Activated T-helper 1 cell treated with anti-CD3 and anti-CD28 coated beads, Interleukin-2, amount 50 U/mL, for 16 hours (primary cell): ENCODE measurements at regions not wholly inside any gene's neighbourhood (a gene's known extent, or its start where the extent isn't known, plus 50 kb on each side); places are given as distances from the start of the nearest gene placed in this dataset.

Experiments
- DNase-seq, 2 donors: peaks; one replicate each; pipeline ENCODE4 v3.0.0-alpha.2; 2020; ENCODE audit warnings: low read depth in 1 of 2, low spot score in 1 of 2

DNA sequence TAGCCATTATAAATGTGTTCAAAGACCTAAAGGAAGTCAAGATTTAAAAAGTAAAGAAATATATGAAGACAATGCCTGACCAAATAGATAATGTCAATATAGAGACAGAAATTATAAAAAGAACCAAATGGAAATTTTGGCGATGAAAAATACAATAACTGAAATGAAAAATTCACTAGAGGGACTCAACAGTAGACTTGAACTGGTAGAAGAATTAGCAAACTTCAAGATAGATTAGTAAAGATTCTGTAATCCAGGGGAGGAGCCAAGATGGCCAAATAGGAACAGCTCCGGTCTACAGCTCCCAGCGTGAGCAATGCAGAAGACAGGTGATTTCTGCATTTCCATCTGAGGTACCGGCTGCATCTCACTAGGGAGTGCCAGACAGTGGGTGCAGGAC, 433.2 kb downstream of the HINT1 start:
- no peak for DNase-seq

DNA sequence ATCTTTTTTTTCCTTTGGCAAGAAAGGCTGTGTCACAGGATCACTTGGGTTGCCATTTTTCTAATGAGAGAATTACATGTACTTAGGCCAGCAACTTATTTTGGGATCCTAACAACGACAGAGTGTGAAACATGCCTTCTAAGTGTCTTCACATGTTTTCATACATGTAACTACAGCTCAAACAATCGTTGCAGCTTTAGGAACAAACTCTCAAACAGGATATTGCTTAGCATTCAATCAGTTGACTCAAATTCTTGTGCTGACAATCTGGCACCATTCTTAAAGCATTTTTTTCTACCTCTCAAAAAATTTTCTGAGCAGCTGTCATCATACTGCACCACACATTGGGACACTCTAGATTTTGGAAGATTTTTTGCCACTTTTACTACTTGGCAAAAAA, 435.5 kb downstream of the HINT1 start:
- no peak for DNase-seq

DNA sequence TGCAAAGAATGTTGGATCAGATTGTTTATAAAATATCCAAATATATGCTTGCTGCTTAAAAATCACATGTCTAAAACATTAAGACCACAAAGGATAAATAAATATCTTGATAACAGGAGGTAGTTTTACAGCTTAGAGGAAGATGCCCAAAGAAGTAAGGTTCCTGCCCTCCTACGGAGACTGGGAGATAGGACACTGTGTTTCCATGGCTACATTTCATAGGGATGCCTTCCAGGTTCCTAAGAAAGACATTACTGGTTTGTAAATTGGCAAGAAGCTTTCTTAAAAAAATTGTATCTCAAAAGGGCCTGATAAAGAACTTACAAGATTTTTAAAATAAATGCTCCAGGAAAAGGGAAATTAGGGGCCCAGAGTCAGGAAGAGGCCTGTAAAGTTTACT, 437.2 kb downstream of the HINT1 start:
- DNase-seq, result no peak

DNA sequence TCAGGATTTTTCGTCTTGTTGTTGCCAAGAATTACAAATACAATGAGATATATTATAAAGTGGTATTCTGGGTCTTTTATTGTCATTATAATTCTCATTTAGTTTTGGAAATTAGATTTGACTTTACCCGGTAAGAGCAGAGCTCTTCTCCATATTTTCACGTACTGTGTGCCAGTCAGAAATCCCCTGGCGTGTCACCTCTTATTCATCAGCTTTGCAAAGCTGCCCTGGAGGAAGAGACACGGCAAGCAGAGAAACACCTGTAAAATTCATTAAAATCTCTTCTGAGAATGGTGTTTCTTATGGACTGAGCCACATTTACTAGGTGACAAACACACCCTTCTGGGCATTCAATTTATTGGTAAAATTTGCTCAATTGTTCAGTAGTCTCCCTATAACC, 440.4 kb downstream of the HINT1 start:
- no peak for DNase-seq

GRCh38 chr5:130720355-130720754, 444.7 kb downstream of the HINT1 start:
- DNase-seq, result no peak

- no peak for DNase-seq
These were observed 449.5 kb downstream of the HINT1 start for GRCh38 chr5:130715541-130715940.

- DNase-seq, result no peak
These were observed 450.9 kb downstream of the HINT1 start for GRCh38 chr5:130714200-130714599.

DNA sequence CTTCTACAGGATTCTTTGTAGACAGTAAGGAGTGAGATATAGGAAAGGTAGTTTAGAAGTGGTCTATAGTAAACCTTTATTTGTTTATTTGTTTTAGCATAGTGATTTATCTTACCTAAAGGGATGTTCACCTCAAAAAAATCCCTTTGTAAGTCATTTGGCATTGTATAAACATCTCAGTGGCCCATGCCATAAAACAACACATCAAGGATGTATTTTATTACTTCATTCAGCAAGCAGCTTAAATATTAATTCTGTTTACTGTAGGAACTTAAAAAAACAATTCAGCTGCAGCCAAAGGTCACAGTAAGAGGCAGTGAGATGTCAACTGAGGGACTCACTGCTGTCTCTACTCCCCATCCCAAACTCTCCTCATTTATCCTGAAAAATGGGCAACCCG, 452.7 kb downstream of the HINT1 start:
- no peak for DNase-seq

DNA sequence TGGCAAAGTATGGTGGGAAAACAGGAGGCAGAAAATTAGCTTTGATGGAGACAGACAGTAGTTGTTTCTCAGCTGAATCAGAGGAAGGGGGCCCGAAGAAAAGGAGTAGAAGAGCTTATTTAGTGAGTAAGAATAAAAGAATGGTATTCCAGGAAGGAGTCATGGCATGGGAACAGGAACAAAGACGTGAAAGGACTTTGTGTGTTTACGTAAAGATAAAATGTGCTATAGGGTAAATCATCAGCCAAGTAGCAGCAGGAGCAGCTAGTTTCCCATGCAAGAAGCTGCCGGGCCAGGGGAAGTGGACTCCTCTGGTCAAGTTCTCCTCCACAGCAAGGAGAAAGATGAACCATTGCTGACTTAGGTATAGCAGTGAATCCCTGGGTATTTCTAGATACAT, 454.5 kb downstream of the HINT1 start:
- no peak for DNase-seq

- no peak for DNase-seq
These were observed 456.3 kb downstream of the HINT1 start for GRCh38 chr5:130708754-130709153.

DNA sequence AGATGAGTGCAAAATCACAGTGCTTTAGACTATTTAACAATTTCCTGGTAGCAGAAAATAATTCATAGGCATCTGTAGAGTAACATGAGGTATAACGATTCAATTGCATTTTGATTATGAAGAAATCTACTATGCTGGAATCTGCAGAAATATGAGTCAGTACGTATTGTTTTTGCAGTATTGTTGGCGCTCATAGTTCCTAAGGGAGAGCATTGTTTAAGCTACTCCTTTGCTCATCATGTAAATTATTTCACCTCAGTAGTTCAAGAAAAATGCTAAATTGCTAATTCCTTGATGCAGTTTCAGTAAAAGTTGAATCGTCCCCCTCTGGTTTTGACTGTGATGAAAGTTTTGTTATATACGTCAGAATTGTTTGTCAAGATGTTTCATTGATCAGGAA, 458.4 kb downstream of the HINT1 start:
- DNase-seq, result no peak

DNA sequence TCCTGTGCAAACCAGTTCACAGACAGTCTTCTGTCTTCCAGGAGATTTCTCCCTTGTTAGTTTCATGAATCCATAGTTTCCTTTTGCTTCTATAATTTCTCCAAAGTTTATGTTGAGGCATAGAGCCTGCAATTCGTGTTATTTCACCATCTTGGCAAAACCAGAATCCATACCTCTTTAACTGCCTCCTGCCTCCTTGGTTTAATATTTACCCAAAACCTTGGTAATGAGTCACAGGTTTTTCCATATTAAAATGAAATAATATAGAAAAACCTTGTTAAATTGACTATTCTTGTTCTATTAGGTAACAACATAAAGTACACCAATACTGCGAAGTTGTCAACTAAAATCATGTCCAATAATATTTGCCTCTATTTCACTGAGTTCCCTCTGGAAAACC, 459.7 kb downstream of the HINT1 start:
- no peak for DNase-seq

DNA sequence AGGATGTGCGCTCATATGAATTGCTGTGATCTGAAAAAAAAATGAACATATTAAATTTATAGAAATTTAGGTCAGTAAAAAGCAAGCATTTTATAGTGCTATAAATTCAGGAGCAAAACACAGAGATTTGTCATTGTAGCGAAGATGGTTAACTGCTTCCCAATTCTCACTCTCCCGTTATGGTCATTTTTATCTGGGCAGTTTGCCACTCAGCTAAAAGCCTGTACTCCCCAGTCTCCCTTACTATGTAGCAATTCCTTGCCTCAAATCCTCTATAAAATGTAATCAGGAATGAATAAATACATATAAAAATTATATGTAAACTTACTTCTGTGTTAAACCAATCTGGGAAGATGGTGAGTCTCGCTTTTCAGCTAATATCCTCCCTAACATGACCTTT, 471.5 kb downstream of the HINT1 start:
- no peak for DNase-seq

GRCh38 chr5:130692770-130693169, 472.3 kb downstream of the HINT1 start:
- DNase-seq, result no peak

- DNase-seq, result no peak
These were observed 475.2 kb downstream of the HINT1 start for GRCh38 chr5:130689831-130690230.

DNA sequence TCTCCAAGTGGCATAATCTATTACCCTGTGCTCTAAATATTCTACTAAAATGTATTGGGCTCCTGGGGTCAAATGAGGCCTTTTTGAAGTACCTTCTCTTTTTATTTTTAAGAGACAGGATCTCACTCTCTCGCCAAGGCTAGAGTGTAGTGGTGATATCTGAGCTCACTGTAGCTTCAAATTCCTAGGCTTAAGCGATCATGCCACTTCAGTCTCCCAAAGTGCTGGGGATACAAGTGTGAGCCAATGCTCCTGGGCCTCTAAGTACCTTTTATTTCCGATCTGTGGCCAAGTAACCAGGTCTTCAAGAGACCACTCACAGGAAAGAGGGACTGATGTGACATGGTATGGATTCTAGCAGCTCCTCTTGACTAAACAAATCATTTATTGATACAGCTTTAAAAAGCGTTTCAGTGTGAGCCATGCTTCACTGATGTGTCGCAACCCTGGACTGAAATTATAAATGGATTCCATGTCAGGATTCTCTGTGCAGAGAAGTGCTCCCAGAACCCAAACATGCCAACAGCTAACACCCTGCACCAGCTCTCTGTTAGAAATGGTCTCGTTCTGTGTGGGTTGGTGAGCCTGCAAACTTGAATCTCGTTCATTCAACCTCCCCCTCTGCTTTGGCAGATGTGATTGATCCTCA, 477.8 kb downstream of the HINT1 start:
- DNase-seq, result no peak

GRCh38 chr5:130678637-130679036, 486.4 kb downstream of the HINT1 start:
- no peak for DNase-seq

DNA sequence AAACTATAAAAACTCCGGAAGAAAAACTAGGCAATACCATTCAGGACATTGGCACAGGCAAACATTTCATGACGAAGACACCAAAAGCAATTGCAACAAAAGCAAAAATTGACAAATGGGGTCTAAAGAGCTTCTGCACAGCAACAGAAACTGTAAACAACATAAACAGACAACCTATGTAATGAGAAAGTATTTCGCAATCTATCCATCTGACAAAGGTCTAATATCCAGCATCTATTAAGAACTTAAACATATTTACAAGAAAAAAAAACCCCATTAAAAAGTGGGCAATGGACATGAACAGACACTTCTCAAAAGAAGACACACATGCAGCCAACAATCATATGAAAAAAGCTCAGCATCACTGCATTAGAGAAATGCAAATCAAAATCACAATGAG, 498.6 kb downstream of the HINT1 start:
- DNase-seq, result no peak

DNA sequence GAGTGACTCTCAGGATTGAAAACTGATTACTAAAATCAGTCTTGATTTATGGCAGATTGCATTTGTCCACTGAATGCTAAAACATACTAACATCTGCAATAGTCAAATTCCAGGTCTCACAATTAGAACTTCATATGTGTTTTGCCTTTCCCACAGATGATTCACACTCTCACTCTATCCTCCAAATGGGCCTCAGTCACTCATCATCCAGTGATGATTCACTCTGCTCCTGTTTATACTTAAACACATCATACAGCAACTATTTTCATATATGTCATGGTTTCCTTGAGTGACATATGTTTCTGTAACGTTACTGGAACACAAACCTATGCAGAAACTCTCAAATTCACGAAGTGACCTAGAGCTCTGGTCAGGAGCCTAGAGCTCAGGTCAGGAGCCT, 512.9 kb downstream of the HINT1 start:
- no peak for DNase-seq

DNA sequence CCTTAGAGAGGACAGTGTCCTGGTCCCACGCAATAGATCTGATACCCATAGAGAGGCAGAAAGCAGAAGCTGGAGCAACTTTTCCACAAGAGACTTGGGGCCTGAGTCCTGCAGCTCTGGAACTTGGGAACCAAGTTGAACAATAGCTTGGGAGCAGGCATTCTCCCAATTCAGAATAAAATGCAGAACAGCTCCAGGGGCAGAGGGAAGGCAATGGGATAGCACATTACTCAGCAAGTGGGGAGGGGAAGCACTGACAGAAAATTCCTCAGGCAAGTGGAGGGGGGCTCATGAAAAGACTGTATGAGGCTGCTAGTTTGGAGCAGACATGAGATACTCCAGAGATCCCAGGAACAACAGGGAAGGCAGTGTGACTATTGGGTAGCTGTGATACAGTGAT, 513.6 kb downstream of the HINT1 start:
- DNase-seq, result no peak

DNA sequence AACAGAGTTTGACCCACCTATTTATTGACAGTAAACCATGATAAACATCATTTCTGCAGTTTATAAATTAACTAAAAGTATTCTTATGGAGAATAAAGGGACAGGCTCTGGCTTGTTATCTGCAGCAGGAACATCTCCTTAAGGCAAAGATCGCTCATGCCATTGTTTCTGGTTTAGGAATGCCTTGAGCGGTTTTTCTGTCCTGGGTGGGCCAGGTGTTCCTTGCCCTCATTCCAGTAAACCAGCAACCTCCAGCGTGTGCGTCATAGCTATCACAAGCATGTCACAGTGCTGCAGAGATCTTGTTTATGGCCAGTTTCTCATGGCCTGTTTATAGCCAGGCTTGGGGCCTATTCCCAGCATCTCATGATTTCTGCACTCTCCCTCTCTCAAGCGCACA, 521.7 kb downstream of the HINT1 start:
- no peak for DNase-seq

GRCh38 chr5:130642461-130642860, 522.6 kb downstream of the HINT1 start:
- DNase-seq, result no peak

DNA sequence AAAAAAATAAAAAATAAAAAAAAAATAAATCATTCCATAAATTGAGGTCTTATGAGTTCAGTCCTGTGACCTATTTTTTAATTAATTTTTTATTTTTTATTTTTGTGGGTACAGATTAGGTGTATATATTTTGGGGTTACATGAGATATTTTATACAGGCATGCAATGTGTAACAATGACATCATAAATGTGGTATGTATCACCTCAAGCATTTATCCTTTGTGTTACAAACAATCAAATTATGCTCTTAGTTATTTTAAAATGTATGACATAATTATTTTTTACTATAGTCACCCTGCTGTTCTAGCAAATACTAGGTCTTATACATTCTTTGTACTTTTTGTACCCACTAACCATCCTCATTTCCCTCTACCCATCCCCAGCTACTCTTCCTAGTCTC, 537.9 kb downstream of the HINT1 start:
- no peak for DNase-seq

- no peak for DNase-seq
These were observed 540.3 kb downstream of the HINT1 start for GRCh38 chr5:130624805-130625204.
